ENCODE measurements at regions not wholly inside any gene's neighbourhood (a gene's known extent, or its start where the extent isn't known, plus 50 kb on each side); places are given as distances from the start of the nearest gene placed in this dataset.

DNA sequence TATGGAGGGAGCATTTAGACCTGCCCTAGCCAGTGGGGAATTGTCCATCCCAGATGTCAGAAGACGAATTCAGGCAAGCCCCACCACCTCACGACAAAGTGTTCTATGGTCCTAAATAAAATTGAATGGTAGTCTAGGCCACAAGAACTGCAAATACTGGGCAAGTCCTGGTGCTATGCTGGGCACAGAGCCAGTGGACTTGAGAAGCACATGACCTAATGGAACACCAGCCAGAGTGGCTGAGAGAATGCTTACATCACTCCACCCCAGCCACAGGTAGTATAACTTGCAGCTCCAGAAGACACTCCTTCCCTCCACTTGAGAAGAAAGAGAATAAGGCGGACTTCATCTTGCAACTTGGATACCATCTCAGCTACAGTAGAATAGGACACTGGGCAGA, 567.3 kb upstream of the CXADR start:
- Histone ChIP-seq H3K4me3 (ENCODE audit: low read length) (no peak overlapping the region), H3K27me3 (replicated peaks; ENCODE audit: control insufficient read depth, insufficient read depth, low read length) (no peaks in the 10 kb centered on the region), H3K36me3 (ENCODE audit: control insufficient read depth, insufficient read depth, low read length, severe bottlenecking) (no peaks in the 10 kb centered on the region), H3K9me3 (ENCODE audit: control insufficient read depth, low read length) (no peaks in the 10 kb centered on the region), H3K9ac (ENCODE audit: low read length) (no peak overlapping the region), H3K4me1 (ENCODE audit: control insufficient read depth, insufficient read depth, low read length) (no peaks in the 10 kb centered on the region)
- DNase-seq (ENCODE audit: low read depth), result no peak

DNA sequence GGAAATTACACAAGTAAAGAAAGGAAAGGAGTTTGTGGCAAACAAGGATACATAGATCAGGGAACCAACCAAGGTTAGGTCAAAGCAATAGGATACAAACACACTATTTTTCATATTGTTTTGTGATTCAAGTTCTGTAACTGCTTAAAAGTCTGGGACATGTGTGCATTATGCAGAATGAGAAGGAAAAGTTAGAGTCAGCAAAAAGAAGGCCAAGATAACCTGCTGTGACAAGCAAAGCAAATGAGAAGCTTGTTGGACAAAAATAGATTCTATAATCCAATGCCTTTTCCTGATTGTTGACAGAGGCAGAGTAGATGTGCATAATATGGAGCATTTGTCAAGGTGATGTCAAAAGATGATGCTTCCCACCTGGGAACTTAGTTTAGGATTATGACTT, 556.0 kb upstream of the CXADR start:
- DNase-seq (ENCODE audit: low read depth), result no peak
- no peaks in the 10 kb centered on the region for H3K36me3 ChIP-seq (ENCODE audit: control insufficient read depth, insufficient read depth, low read length, severe bottlenecking)
- H3K4me1 ChIP-seq (ENCODE audit: control insufficient read depth, insufficient read depth, low read length), result no peaks in the 10 kb centered on the region
- no peaks in the 10 kb centered on the region for H3K9me3 ChIP-seq (ENCODE audit: control insufficient read depth, low read length)
- no peak overlapping the region for H3K9ac ChIP-seq (ENCODE audit: low read length)
- no peak overlapping the region for H3K4me3 ChIP-seq (ENCODE audit: low read length)
- H3K27me3 ChIP-seq (replicated peaks; ENCODE audit: control insufficient read depth, insufficient read depth, low read length), result no peaks in the 10 kb centered on the region

DNA sequence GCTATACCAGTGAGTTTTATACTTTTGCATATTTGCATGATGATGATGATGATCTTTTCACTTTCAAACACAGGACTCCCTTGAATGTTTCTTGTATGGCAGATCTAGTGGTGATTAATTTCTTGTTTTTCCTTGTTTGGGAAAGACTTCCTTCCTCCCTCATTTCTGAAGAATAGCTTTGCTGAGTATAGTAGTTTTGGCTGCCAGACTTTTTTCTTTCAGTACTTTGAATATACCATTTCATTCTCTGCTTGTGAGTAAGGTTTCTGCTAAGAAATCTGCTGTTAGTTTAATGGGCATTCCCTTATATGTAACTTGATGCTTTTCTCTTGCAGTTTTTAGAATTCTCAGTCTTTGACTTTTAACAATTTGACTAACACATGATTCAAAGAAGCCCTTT, 547.4 kb upstream of the CXADR start:
- no peak overlapping the region for H3K9ac ChIP-seq (ENCODE audit: low read length)
- H3K4me3 ChIP-seq (ENCODE audit: low read length), result no peak overlapping the region
- H3K4me1 ChIP-seq (ENCODE audit: control insufficient read depth, insufficient read depth, low read length), result peaks cover 14% of the 10 kb centered on the region
- no peak for DNase-seq (ENCODE audit: low read depth)
- H3K27me3 ChIP-seq (replicated peaks; ENCODE audit: control insufficient read depth, insufficient read depth, low read length), result no peaks in the 10 kb centered on the region
- H3K36me3 ChIP-seq (ENCODE audit: control insufficient read depth, insufficient read depth, low read length, severe bottlenecking), result no peaks in the 10 kb centered on the region
- H3K9me3 ChIP-seq (ENCODE audit: control insufficient read depth, low read length), result peaks cover 15% of the 10 kb centered on the region

DNA sequence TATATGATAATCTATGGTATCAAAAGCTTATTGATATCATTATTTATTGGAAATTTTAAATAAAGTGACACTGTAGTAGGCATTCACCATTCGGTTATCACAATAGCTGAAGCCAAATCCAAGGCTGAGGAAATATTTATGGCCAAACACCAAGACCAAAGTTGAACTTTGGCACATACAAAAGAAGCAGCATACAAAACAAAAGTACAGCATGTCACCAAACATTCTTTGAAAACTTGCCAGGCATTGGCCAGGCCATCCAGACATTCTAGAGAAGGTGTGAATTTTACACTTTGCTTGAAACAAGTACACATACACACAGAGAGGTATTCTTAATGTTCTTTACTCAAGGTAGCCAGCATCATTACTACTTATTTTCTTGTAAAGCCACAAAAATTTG, 544.4 kb upstream of the CXADR start:
- no peak overlapping the region for H3K4me3 ChIP-seq (ENCODE audit: low read length)
- H3K36me3 ChIP-seq (ENCODE audit: control insufficient read depth, insufficient read depth, low read length, severe bottlenecking), result no peaks in the 10 kb centered on the region
- no peaks in the 10 kb centered on the region for H3K27me3 ChIP-seq (replicated peaks; ENCODE audit: control insufficient read depth, insufficient read depth, low read length)
- peaks cover 14% of the 10 kb centered on the region for H3K4me1 ChIP-seq (ENCODE audit: control insufficient read depth, insufficient read depth, low read length)
- no peak overlapping the region for H3K9ac ChIP-seq (ENCODE audit: low read length)
- no peak for DNase-seq (ENCODE audit: low read depth)
- peaks cover 15% of the 10 kb centered on the region for H3K9me3 ChIP-seq (ENCODE audit: control insufficient read depth, low read length)

DNA sequence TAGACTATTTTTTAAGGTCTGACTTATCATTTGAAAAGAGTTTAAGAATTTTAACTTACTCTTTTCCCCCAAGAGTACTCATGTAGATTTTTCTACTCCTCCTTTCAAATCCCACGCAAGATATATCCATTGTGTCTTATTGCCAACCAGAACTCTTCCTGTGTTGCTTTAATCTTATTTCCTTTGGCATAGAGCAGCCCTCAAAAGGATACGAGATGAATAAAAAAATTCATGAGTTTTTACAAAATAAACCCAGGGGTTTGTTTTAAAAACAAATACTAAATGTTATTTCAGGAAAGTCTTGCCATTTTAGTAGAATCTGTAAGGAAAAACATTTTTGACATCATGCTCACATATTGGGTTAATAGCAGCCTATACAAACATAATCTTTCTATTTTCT, 543.2 kb upstream of the CXADR start:
- peaks cover 14% of the 10 kb centered on the region for H3K4me1 ChIP-seq (ENCODE audit: control insufficient read depth, insufficient read depth, low read length)
- no peak overlapping the region for H3K9ac ChIP-seq (ENCODE audit: low read length)
- DNase-seq (ENCODE audit: low read depth), result no peak
- no peak overlapping the region for H3K4me3 ChIP-seq (ENCODE audit: low read length)
- H3K27me3 ChIP-seq (replicated peaks; ENCODE audit: control insufficient read depth, insufficient read depth, low read length), result no peaks in the 10 kb centered on the region
- H3K36me3 ChIP-seq (ENCODE audit: control insufficient read depth, insufficient read depth, low read length, severe bottlenecking), result no peaks in the 10 kb centered on the region
- H3K9me3 ChIP-seq (ENCODE audit: control insufficient read depth, low read length), result peaks cover 15% of the 10 kb centered on the region

DNA sequence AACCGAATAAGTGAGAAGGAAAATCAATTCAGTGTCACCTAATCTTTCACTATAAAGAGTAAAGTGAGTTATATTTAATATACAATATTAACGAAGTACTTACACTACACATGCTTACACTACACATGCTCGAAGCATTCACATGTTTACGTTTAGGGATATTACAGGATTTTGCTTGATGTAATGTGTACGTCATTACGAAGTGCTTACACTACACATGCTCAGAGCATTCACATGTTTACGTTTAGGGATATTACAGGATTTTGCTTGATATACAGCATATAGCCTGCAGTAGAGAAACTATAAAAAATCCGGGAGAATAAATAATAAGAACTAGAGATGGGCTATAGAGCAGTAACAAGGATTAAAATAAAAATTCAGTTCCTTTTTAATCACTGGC, 538.8 kb upstream of the CXADR start:
- Histone ChIP-seq H3K4me1 (ENCODE audit: control insufficient read depth, insufficient read depth, low read length) (peaks cover 4% of the 10 kb centered on the region), H3K36me3 (ENCODE audit: control insufficient read depth, insufficient read depth, low read length, severe bottlenecking) (no peaks in the 10 kb centered on the region), H3K4me3 (ENCODE audit: low read length) (no peak overlapping the region), H3K9me3 (ENCODE audit: control insufficient read depth, low read length) (no peaks in the 10 kb centered on the region), H3K27me3 (replicated peaks; ENCODE audit: control insufficient read depth, insufficient read depth, low read length) (no peaks in the 10 kb centered on the region), H3K9ac (ENCODE audit: low read length) (no peak overlapping the region)
- no peak for DNase-seq (ENCODE audit: low read depth)

DNA sequence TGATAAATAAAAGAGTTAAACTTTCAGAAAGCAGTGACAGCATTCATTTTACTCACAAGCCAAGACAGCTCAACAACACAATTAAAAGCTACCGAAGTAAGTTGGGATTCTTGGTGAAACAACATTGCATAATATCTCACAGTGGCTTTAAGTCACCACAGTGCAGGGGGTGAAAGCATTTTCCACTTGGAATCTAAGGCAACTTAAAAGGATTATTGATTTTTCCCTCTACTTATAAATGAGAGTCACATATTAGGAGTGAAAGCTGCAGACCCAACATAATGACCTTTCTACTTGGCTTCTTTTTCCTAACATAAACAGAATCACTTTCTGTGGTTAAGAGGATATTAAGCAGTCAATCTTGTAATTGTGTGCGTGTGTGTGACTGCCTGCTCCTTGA, 536.6 kb upstream of the CXADR start:
- no peak overlapping the region for H3K4me3 ChIP-seq (ENCODE audit: low read length)
- DNase-seq (ENCODE audit: low read depth), result peak; percentile 3
- no peak overlapping the region for H3K9ac ChIP-seq (ENCODE audit: low read length)
- peaks cover 4% of the 10 kb centered on the region for H3K4me1 ChIP-seq (ENCODE audit: control insufficient read depth, insufficient read depth, low read length)
- H3K36me3 ChIP-seq (ENCODE audit: control insufficient read depth, insufficient read depth, low read length, severe bottlenecking), result no peaks in the 10 kb centered on the region
- H3K9me3 ChIP-seq (ENCODE audit: control insufficient read depth, low read length), result no peaks in the 10 kb centered on the region
- no peaks in the 10 kb centered on the region for H3K27me3 ChIP-seq (replicated peaks; ENCODE audit: control insufficient read depth, insufficient read depth, low read length)

DNA sequence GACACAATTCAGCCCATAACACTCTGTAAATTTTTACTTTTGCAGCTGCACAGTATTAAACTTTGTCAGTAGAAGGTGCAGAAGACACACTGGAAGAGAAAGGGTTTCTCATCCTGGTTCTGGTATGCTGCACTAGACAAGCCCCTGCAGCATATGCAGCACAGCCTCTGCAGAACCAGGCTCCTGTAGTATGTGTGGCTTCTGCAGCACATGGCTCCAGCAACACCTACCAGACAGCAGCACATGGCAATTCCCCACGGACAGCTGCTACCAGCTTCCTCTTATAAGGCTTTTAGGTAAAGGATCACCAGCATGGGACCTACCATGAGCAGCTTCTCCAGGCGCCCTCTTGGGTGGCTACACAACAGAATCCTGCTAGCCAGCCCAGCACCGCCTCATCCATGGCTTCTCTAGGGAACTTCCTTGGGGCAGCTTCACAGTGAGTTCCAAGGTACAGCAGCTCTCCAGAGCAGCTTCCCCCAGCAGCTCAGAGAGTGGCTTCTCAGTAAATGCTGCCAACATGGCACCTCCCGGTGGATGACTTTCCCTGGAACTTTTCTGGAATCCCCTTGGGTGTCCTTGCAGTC, 534.4 kb upstream of the CXADR start:
- Histone ChIP-seq H3K9me3 (ENCODE audit: control insufficient read depth, low read length) (no peaks in the 10 kb centered on the region), H3K4me3 (ENCODE audit: low read length) (no peak overlapping the region), H3K9ac (ENCODE audit: low read length) (no peak overlapping the region), H3K4me1 (ENCODE audit: control insufficient read depth, insufficient read depth, low read length) (peaks cover 4% of the 10 kb centered on the region), H3K36me3 (ENCODE audit: control insufficient read depth, insufficient read depth, low read length, severe bottlenecking) (no peaks in the 10 kb centered on the region), H3K27me3 (replicated peaks; ENCODE audit: control insufficient read depth, insufficient read depth, low read length) (no peaks in the 10 kb centered on the region)
- no peak for DNase-seq (ENCODE audit: low read depth)

DNA sequence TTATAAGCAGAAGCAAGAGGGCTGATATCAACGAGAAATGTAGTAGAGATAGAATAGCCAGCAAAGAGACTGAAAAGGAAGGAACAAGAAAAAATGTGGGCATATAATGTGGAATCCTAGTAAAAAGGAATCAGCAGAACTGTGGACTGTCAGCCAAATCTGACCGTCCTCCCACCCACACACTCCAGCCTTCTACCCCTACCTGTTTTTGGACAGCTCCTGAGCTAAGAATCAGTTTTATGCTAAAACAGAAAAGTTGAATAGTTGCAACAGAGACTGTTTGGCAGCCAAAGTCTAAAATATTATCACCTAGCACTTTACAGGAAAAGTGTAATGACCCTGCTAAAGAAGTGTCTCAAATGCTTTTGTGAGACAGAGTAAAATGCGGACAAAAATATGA, 533.3 kb upstream of the CXADR start:
- Histone ChIP-seq H3K9me3 (ENCODE audit: control insufficient read depth, low read length) (no peaks in the 10 kb centered on the region), H3K27me3 (replicated peaks; ENCODE audit: control insufficient read depth, insufficient read depth, low read length) (no peaks in the 10 kb centered on the region), H3K36me3 (ENCODE audit: control insufficient read depth, insufficient read depth, low read length, severe bottlenecking) (no peaks in the 10 kb centered on the region), H3K4me1 (ENCODE audit: control insufficient read depth, insufficient read depth, low read length) (peaks cover 4% of the 10 kb centered on the region), H3K4me3 (ENCODE audit: low read length) (no peak overlapping the region), H3K9ac (ENCODE audit: low read length) (no peak overlapping the region)
- no peak for DNase-seq (ENCODE audit: low read depth)

DNA sequence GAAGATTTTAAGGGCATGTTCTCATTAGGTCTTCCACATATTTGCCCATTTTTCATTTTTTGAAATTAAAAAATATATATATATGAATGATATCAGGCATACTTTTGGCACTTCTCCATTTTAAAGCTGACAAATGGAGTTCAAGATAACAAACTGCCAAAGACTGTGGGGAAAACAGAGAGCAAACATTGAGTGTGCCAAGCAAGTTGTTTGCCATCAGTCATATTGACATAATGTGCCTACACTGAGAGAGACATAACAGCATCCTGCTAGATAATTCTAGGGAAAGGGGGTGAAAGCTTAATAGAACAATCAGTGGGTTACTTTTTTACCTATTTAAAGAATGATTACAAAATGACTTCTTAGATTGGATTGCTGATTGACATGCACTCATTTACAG, 529.4 kb upstream of the CXADR start:
- Histone ChIP-seq H3K4me3 (ENCODE audit: low read length) (no peak overlapping the region), H3K9me3 (ENCODE audit: control insufficient read depth, low read length) (no peaks in the 10 kb centered on the region), H3K36me3 (ENCODE audit: control insufficient read depth, insufficient read depth, low read length, severe bottlenecking) (no peaks in the 10 kb centered on the region), H3K27me3 (replicated peaks; ENCODE audit: control insufficient read depth, insufficient read depth, low read length) (no peaks in the 10 kb centered on the region), H3K4me1 (ENCODE audit: control insufficient read depth, insufficient read depth, low read length) (no peaks in the 10 kb centered on the region), H3K9ac (ENCODE audit: low read length) (no peak overlapping the region)
- no peak for DNase-seq (ENCODE audit: low read depth)

DNA sequence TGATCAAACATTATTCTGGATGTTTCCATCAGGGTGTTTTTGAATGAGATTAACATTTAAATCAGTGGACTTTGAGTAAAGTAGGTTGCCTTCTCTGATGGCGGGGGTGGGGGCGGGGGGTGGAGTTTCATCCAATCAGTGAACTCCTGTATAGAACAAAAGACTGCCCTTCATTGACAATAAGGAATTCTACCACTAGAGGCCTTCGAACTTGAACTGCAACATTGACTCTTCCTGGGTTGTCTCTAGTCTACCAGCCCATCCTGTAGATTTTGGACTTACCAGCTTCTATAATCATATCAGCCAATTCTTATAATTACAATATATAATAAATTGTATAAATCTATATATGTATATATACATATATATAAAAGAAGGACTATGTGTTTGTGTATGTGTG, 520.4 kb upstream of the CXADR start:
- Histone ChIP-seq H3K4me3 (ENCODE audit: low read length) (no peak overlapping the region), H3K36me3 (ENCODE audit: control insufficient read depth, insufficient read depth, low read length, severe bottlenecking) (no peaks in the 10 kb centered on the region), H3K27me3 (replicated peaks; ENCODE audit: control insufficient read depth, insufficient read depth, low read length) (no peaks in the 10 kb centered on the region), H3K9ac (ENCODE audit: low read length) (no peak overlapping the region), H3K9me3 (ENCODE audit: control insufficient read depth, low read length) (peaks cover 4% of the 10 kb centered on the region), H3K4me1 (ENCODE audit: control insufficient read depth, insufficient read depth, low read length) (no peaks in the 10 kb centered on the region)
- no peak for DNase-seq (ENCODE audit: low read depth)

DNA sequence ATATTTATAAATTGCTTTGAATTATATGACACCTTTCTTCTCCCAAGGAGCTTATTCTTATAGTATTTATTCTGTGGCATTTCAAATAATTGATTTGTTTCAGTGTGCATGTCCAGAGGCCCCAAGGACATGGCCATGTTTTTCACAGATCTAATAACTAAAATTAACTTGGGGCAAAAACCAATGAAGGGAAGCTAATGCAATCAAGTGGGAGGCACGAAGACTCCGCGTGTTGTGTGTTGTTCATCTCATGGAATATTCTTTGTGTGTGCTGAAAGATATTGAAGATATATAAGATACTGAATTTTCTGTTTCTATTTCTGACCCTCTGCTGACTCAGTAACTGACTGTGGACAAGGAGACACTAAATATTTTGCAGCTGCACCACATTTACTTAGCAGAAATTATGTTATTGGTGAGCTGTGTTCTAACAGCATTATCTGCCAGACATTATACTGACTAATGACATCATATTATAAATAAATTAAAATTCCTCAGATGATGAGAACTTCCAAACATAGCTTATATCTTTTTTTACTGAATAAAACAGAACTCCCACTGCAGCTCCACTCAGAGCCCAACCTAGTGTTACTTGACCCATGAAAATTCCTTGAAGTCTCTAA, 519.3 kb upstream of the CXADR start:
- no peaks in the 10 kb centered on the region for H3K4me1 ChIP-seq (ENCODE audit: control insufficient read depth, insufficient read depth, low read length)
- peaks cover 4% of the 10 kb centered on the region for H3K9me3 ChIP-seq (ENCODE audit: control insufficient read depth, low read length)
- no peak overlapping the region for H3K4me3 ChIP-seq (ENCODE audit: low read length)
- no peaks in the 10 kb centered on the region for H3K27me3 ChIP-seq (replicated peaks; ENCODE audit: control insufficient read depth, insufficient read depth, low read length)
- no peak overlapping the region for H3K9ac ChIP-seq (ENCODE audit: low read length)
- DNase-seq (ENCODE audit: low read depth), result no peak
- H3K36me3 ChIP-seq (ENCODE audit: control insufficient read depth, insufficient read depth, low read length, severe bottlenecking), result no peaks in the 10 kb centered on the region
